ENCODE measurements at regions not wholly inside any gene's neighbourhood (a gene's known extent, or its start where the extent isn't known, plus 50 kb on each side); places are given as distances from the start of the nearest gene placed in this dataset.
"Not testable (repeated sequence)": the region's sequence is repeated elsewhere in the genome, so short reads cannot be mapped to it uniquely, and the experiment has no call there.

DNA sequence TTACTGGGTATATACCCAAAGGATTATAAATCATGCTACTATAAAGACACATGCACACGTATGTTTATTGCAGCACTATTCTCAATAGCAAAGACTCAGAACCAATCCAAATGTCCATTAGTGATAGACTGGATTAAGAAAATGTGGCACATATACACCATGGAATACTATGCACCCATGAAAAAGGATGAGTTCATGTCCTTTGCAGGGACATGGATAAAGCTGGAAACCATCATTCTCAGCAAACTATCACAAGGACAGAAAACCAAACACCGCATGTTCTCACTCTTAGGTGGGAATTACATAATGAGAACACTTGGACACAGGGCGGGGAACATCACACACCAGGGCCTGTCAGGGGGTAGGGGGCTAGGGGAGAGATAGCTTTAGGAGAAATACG is 186.1 kb upstream of the FTMT start:
- H3K27ac Mint-ChIP-seq; H3K9me3 Mint-ChIP-seq; H3K36me3 Mint-ChIP-seq; DNase-seq; H3K27me3 Mint-ChIP-seq; POLR2A ChIA-PET; ATAC-seq (ENCODE audit: low read depth); H3K4me1 Mint-ChIP-seq; H3K4me3 Mint-ChIP-seq: not testable (repeated sequence)

DNA sequence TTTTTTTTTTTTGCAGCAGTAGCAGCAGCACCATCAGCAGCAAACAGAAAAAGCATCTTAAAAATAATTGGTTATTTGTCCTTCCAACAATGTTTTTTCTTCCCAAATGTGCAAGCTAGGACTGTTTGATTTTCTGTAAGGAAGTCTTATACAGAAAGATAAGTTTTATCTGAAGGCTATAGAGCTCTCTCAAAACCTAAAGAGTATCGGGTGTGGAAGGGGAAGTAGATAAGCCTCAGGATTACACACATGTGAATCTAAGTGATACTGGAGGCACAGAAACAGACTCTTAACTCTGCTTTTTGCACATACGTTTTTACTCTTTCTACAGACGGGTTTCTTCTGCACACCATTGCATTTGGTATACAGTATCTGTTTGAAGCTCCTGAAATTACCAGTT is 184.4 kb upstream of the FTMT start:
- Mint-ChIP-seq H3K27me3 (no peaks in the 10 kb centered on the region), H3K36me3 (no peaks in the 10 kb centered on the region), H3K4me3 (no peak overlapping the region), H3K4me1 (no peaks in the 10 kb centered on the region), H3K27ac (no peak overlapping the region), H3K9me3 (peaks cover 8% of the 10 kb centered on the region)
- ATAC-seq (ENCODE audit: low read depth) (no peak), DNase-seq (no peak)
- POLR2A ChIA-PET, result no interaction called here

DNA sequence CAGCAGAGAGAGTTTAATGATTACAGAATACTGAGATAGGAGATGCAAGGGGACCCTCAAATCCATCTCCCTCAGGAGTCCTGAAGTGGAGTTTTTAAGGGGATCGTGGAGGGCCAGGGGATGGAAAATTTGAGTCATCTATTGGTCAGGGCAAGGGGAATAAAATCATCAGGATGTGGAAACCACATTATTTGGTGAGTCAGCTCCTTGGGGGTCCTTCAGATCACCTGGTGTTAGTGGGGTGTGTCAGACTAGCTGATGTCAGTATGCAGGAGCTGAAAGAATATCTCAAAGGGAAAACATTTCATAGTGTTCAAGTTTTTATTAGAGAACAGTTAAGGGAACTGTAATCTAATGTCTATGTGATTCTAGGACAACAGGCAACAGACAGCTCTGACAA is 183.0 kb upstream of the FTMT start:
- ATAC-seq (ENCODE audit: low read depth), result no peak
- H3K36me3 Mint-ChIP-seq, result no peaks in the 10 kb centered on the region

GRCh38 chr5:121671624-121672023 is 180.1 kb upstream of the FTMT start:
- no peak for ATAC-seq (ENCODE audit: low read depth)
- no peaks in the 10 kb centered on the region for H3K27me3 Mint-ChIP-seq
- DNase-seq, result no peak
- H3K36me3 Mint-ChIP-seq, result no peaks in the 10 kb centered on the region
- H3K9me3 Mint-ChIP-seq, result peaks cover 2% of the 10 kb centered on the region
- H3K27ac Mint-ChIP-seq, result no peak overlapping the region
- H3K4me1 Mint-ChIP-seq, result no peaks in the 10 kb centered on the region
- no peak overlapping the region for H3K4me3 Mint-ChIP-seq
- POLR2A ChIA-PET, result no interaction called here

More for the DNA sequence above, 183.0 kb upstream of the FTMT start:
- no peak overlapping the region for H3K27ac Mint-ChIP-seq
- POLR2A ChIA-PET, result no interaction called here
- no peak for DNase-seq
- H3K9me3 Mint-ChIP-seq, result peaks cover 8% of the 10 kb centered on the region
- H3K27me3 Mint-ChIP-seq, result no peaks in the 10 kb centered on the region
- no peak overlapping the region for H3K4me3 Mint-ChIP-seq
- no peaks in the 10 kb centered on the region for H3K4me1 Mint-ChIP-seq

- H3K27ac Mint-ChIP-seq, result no peak overlapping the region
- no peaks in the 10 kb centered on the region for H3K9me3 Mint-ChIP-seq
- POLR2A ChIA-PET, result no interaction called here
- H3K36me3 Mint-ChIP-seq, result no peaks in the 10 kb centered on the region
- H3K27me3 Mint-ChIP-seq, result no peaks in the 10 kb centered on the region
- no peaks in the 10 kb centered on the region for H3K4me1 Mint-ChIP-seq
- no peak overlapping the region for H3K4me3 Mint-ChIP-seq
- DNase-seq (no peak), ATAC-seq (ENCODE audit: low read depth) (no peak)
These were observed 175.8 kb upstream of the FTMT start for GRCh38 chr5:121675924-121676323.

DNA sequence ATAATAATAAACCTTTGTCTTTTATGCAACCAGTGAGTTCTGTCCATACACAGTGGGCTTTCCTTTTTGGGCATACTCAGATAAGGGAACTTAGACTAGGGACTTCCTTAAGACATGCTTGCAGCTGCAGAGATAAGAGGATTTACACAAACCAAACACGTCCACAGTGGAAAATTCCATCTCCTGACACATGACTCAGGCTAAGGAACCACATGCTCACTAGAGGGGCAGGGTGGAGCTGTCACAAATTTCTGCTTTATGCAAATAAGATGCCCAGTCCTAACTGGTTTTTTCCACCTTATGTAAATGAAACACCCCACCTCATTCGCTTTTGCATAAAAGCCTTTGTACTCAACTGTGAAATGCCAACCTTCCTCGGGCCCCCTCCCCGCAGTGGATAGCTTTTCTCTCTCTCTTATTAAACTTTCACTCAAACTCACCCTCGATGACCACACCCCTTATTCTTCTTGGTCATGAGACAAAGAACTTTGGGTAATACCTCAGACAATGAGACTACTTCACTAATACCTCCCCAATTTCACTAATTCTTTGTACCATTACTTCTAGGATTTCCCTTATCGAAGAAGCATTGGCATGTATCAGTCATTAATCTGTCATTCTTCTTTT is 170.3 kb upstream of the FTMT start:
- DNase-seq (no peak), ATAC-seq (ENCODE audit: low read depth) (no peak)
- no peaks in the 10 kb centered on the region for H3K36me3 Mint-ChIP-seq
- peaks cover 3% of the 10 kb centered on the region for H3K9me3 Mint-ChIP-seq
- H3K4me1 Mint-ChIP-seq, result no peaks in the 10 kb centered on the region
- H3K27ac Mint-ChIP-seq, result no peak overlapping the region
- H3K27me3 Mint-ChIP-seq, result no peaks in the 10 kb centered on the region
- POLR2A ChIA-PET, result no interaction called here
- H3K4me3 Mint-ChIP-seq, result no peak overlapping the region

- H3K27ac Mint-ChIP-seq, result no peak overlapping the region
- POLR2A ChIA-PET, result no interaction called here
These were observed 163.6 kb upstream of the FTMT start for GRCh38 chr5:121688126-121688525.

GRCh38 chr5:121688781-121689180 is 162.9 kb upstream of the FTMT start:
- Mint-ChIP-seq H3K4me1 (no peaks in the 10 kb centered on the region), H3K4me3 (no peak overlapping the region), H3K27ac (no peak overlapping the region), H3K27me3 (no peaks in the 10 kb centered on the region), H3K9me3 (no peaks in the 10 kb centered on the region), H3K36me3 (no peaks in the 10 kb centered on the region)
- ATAC-seq (ENCODE audit: low read depth) (no peak), DNase-seq (no peak)
- POLR2A ChIA-PET, result no interaction called here

More at GRCh38 chr5:121688126-121688525, 163.6 kb upstream of the FTMT start:
- Mint-ChIP-seq H3K36me3 (no peaks in the 10 kb centered on the region), H3K4me1 (no peaks in the 10 kb centered on the region), H3K4me3 (no peak overlapping the region), H3K9me3 (no peaks in the 10 kb centered on the region), H3K27me3 (no peaks in the 10 kb centered on the region)
- no peak for ATAC-seq (ENCODE audit: low read depth)
- DNase-seq, result no peak

- no peak for DNase-seq
- no peaks in the 10 kb centered on the region for H3K27me3 Mint-ChIP-seq
- no peaks in the 10 kb centered on the region for H3K36me3 Mint-ChIP-seq
- H3K4me3 Mint-ChIP-seq, result no peak overlapping the region
- no peaks in the 10 kb centered on the region for H3K9me3 Mint-ChIP-seq
- POLR2A ChIA-PET, result no interaction called here
- no peak for ATAC-seq (ENCODE audit: low read depth)
- H3K27ac Mint-ChIP-seq, result no peak overlapping the region
- H3K4me1 Mint-ChIP-seq, result no peaks in the 10 kb centered on the region
These were observed 160.2 kb upstream of the FTMT start for GRCh38 chr5:121691478-121691877.

DNA sequence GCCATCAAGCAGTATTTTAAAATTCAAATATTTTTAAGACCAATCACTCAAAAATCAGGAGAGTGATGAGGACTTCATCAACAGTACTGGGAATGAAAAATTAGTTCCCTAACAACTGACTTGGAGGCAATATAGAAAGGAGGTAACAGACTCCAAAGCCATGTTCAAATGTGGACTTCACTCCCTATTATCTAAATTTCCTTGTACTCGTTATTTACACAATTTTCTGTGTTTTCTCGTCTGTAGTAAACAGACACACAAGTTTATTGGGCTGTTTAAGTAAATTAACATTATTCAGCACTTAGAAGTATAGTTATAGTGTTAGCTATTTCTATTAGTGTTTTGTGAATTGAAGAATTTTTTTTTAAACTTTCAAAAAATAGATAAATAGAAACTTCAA is 159.5 kb upstream of the FTMT start:
- no peak overlapping the region for H3K4me3 Mint-ChIP-seq
- DNase-seq (no peak), ATAC-seq (ENCODE audit: low read depth) (no peak)
- no peaks in the 10 kb centered on the region for H3K36me3 Mint-ChIP-seq
- POLR2A ChIA-PET, result no interaction called here
- no peaks in the 10 kb centered on the region for H3K27me3 Mint-ChIP-seq
- H3K27ac Mint-ChIP-seq, result no peak overlapping the region
- H3K9me3 Mint-ChIP-seq, result no peaks in the 10 kb centered on the region
- H3K4me1 Mint-ChIP-seq, result no peaks in the 10 kb centered on the region

- Mint-ChIP-seq H3K27ac (no peak overlapping the region), H3K4me3 (no peak overlapping the region), H3K9me3 (peaks cover under 1% of the 10 kb centered on the region), H3K27me3 (no peaks in the 10 kb centered on the region), H3K36me3 (no peaks in the 10 kb centered on the region), H3K4me1 (no peaks in the 10 kb centered on the region)
- ATAC-seq (ENCODE audit: low read depth), result no peak
- DNase-seq, result no peak
- POLR2A ChIA-PET, result no interaction called here
These were observed 157.8 kb upstream of the FTMT start for GRCh38 chr5:121693864-121694263.

DNA sequence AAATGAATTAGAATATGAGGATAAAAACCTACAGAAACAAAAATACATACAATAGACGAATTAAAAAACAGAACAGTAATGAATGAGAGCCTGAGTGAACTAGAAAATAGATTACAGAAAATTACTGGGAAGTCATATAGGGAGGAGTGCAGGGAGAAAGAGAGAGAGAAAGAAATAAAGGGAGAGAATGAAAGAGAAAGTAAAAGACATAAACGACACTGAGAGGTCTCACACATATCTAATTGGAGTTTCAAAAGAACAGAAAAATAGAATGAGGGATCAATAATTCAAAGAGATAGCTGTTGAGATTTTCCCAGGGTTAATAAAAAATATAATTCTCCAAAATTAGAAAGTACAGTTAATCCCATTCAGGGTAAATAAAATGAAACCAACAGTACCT is 156.4 kb upstream of the FTMT start:
- Mint-ChIP-seq H3K27me3 (no peaks in the 10 kb centered on the region), H3K36me3 (no peaks in the 10 kb centered on the region), H3K4me3 (no peak overlapping the region), H3K27ac (no peak overlapping the region), H3K4me1 (no peaks in the 10 kb centered on the region), H3K9me3 (peaks cover 2% of the 10 kb centered on the region)
- POLR2A ChIA-PET, result no interaction called here
- DNase-seq, result no peak
- ATAC-seq (ENCODE audit: low read depth), result no peak

DNA sequence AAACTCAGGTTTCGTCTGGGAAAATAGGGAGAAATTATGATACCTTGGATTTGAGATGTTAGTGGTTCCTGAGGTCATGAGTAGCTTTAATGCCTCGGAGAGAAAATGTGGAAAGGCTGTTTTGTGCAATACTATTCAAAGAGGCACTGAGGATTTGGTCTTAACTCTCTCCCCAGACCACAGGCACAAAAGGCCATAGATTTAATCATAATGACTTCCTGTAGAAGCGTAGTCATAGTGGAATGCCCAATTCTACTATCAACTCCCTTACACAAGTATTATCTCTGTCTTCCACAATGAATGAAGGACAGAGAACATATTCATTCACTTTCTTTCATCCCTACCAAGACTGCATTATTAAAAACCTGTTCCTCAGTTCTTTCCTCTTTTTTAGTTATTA is 153.0 kb upstream of the FTMT start:
- Mint-ChIP-seq H3K36me3 (no peaks in the 10 kb centered on the region), H3K27ac (no peak overlapping the region), H3K9me3 (peaks cover 2% of the 10 kb centered on the region), H3K27me3 (no peaks in the 10 kb centered on the region), H3K4me1 (no peaks in the 10 kb centered on the region), H3K4me3 (no peak overlapping the region)
- DNase-seq (no peak), ATAC-seq (ENCODE audit: low read depth) (no peak)
- POLR2A ChIA-PET, result no interaction called here

DNA sequence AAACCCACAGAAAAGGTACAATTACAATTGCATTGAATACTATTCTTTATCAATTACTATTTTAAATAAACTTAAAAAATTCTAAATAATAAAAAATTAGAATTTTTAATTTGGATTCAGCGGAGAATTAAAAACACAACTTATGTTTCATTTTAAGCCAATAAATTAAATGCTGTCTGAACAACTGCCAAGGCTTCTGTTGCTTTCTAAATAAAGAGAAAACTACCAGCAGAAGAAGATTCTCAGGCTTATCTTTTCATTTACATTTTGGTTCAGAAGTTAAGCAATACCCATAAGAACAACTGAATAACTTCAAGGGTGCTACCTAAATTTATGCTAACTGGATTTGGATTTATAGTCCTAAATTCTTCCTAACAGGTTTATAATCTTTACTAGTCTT is 150.0 kb upstream of the FTMT start:
- no peaks in the 10 kb centered on the region for H3K4me1 Mint-ChIP-seq
- no peaks in the 10 kb centered on the region for H3K36me3 Mint-ChIP-seq
- peaks cover 2% of the 10 kb centered on the region for H3K9me3 Mint-ChIP-seq

DNA sequence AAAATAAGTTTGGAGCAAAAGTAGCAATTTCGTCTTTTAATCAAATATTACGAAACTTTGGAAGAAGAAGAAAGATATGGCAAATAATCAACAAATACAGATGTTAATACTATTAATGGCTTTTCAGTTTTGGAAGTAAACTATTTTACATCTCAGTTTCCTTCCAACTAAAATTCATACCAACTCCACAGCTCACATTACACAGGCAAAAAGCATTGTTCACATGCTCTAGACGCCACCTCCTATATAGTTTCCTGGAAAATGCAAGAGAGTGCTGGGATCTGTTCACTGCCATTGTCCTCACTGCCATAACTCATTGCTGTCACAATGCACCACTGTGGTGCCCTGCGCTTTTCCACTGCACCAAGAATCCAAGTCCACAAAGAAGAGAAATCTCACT is 149.0 kb upstream of the FTMT start:
- peaks cover 2% of the 10 kb centered on the region for H3K9me3 Mint-ChIP-seq
- no peaks in the 10 kb centered on the region for H3K4me1 Mint-ChIP-seq
- H3K4me3 Mint-ChIP-seq, result no peak overlapping the region
- no peaks in the 10 kb centered on the region for H3K36me3 Mint-ChIP-seq
- no peak overlapping the region for H3K27ac Mint-ChIP-seq
- no peak for DNase-seq
- no peaks in the 10 kb centered on the region for H3K27me3 Mint-ChIP-seq
- POLR2A ChIA-PET, result no interaction called here
- no peak for ATAC-seq (ENCODE audit: low read depth)

More for the DNA sequence above, 150.0 kb upstream of the FTMT start:
- H3K27me3 Mint-ChIP-seq, result no peaks in the 10 kb centered on the region
- ATAC-seq (ENCODE audit: low read depth) (no peak), DNase-seq (no peak)
- no peak overlapping the region for H3K27ac Mint-ChIP-seq
- H3K4me3 Mint-ChIP-seq, result no peak overlapping the region
- POLR2A ChIA-PET, result no interaction called here
